ENCODE measurements at regions not wholly inside any gene's neighbourhood (a gene's known extent, or its start where the extent isn't known, plus 50 kb on each side); places are given as distances from the start of the nearest gene placed in this dataset.

GRCh38 chr5:57839437-57840079 lies 356.9 kb upstream of the ACTBL2 start:
- Histone ChIP-seq H3K4me1 (peaks cover 0 to 11% (median 6%) of the 10 kb centered on the region in 6 donors), H3K9me3 (peaks cover 0 to 4% (median 0%) of the 10 kb centered on the region in 8 donors), H3K27ac (no peak overlapping the region), H3K27me3 (replicated peaks in 1 of 7) (no peaks in the 10 kb centered on the region), H3K36me3 (no peaks in the 10 kb centered on the region), H3K4me3 (no peak overlapping the region)
- intact Hi-C loops (cut with DNase I; ENCODE audit: low total_unique reads) = no loop called here
- WGBS, 5 donors = 88 to 98% (median 95%) methylated on average over 1 of the region's 1 CpG
- TF ChIP-seq POLR2A (IDR thresholded peaks at IDR 0.05) = no peak
- no peak for DNase-seq

GRCh38 chr5:57839025-57839424 lies 356.4 kb upstream of the ACTBL2 start:
- no peak for TF ChIP-seq POLR2A (IDR thresholded peaks at IDR 0.05)
- no peak for TF ChIP-seq POLR2AphosphoS5 (IDR thresholded peaks at IDR 0.05)
- peaks cover 0 to 4% (median 0%) of the 10 kb centered on the region in 8 donors for H3K9me3 ChIP-seq
- intact Hi-C loops (cut with DNase I; ENCODE audit: low total_unique reads) = no loop called here
- H3K36me3 ChIP-seq = no peaks in the 10 kb centered on the region
- H3K4me1 ChIP-seq = peaks cover 0 to 11% (median 6%) of the 10 kb centered on the region in 6 donors
- H3K27ac ChIP-seq = no peak overlapping the region
- DNase-seq = no peak
- H3K27me3 ChIP-seq (replicated peaks in 1 of 7) = no peaks in the 10 kb centered on the region
- no peak overlapping the region for H3K4me3 ChIP-seq
- 74 to 88% (median 84%) methylated on average over 3 of the region's 3 CpGs for WGBS, 5 donors

DNA sequence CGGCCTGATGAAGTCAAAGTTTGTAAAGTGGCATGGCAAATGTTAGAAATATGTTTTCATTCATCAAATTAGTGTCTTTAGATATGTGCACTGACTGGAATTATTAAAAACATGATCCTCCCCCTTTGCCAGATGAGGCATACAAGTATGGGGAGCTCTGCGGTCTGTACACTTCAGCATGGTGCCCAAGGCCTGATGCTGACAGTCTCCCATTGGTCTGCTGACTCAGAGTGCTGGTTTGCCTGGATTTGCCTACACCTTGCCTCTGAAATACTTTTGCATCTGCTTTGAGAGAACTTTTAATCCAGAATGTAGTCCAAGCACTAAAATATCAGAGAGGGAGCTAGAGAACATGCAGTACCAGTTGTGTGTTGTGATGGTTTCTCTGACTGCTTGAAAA lies 354.3 kb upstream of the ACTBL2 start:
- TF ChIP-seq POLR2AphosphoS5 (IDR thresholded peaks at IDR 0.05) = no peak
- TF ChIP-seq, protein P1, sequence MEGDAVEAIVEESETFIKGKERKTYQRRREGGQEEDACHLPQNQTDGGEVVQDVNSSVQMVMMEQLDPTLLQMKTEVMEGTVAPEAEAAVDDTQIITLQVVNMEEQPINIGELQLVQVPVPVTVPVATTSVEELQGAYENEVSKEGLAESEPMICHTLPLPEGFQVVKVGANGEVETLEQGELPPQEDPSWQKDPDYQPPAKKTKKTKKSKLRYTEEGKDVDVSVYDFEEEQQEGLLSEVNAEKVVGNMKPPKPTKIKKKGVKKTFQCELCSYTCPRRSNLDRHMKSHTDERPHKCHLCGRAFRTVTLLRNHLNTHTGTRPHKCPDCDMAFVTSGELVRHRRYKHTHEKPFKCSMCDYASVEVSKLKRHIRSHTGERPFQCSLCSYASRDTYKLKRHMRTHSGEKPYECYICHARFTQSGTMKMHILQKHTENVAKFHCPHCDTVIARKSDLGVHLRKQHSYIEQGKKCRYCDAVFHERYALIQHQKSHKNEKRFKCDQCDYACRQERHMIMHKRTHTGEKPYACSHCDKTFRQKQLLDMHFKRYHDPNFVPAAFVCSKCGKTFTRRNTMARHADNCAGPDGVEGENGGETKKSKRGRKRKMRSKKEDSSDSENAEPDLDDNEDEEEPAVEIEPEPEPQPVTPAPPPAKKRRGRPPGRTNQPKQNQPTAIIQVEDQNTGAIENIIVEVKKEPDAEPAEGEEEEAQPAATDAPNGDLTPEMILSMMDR (IDR thresholded peaks at IDR 0.05 in 8 of 11, conservative IDR thresholded peaks at IDR 0.05 in 3 of 11) = no peak
- no peak for TF ChIP-seq POLR2A (IDR thresholded peaks at IDR 0.05)
- DNase-seq = no peak
- Histone ChIP-seq H3K36me3 (no peaks in the 10 kb centered on the region), H3K4me3 (no peak overlapping the region), H3K27ac (no peak overlapping the region), H3K9me3 (peaks cover 0 to 4% (median 0%) of the 10 kb centered on the region in 8 donors), H3K4me1 (peaks cover 0 to 6% (median 3%) of the 10 kb centered on the region in 6 donors), H3K27me3 (replicated peaks in 1 of 7) (no peaks in the 10 kb centered on the region)
- intact Hi-C loops (cut with DNase I; ENCODE audit: low total_unique reads) = no loop called here
- 75 to 96% (median 88%) methylated on average over 2 of the region's 2 CpGs for WGBS, 5 donors

DNA sequence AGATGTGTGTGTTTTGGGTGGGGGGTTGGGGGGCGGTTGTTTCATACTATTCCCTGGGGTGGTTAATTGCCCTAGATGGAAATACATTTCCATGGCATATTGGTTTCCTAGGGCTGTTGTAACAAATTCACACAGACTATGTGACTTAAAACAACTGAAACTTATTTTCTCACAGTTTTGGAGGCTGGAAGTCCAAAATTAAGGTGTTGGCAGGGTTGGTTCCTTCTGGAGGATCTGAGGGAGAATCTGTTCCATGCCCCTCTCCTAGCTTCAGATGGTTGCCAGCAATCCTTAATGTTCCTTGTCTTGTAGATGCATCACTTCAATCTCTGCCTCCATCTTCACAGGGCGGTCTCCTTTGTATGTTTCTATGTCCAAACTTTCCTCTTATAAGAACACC lies 353.7 kb upstream of the ACTBL2 start:
- Histone ChIP-seq H3K9me3 (peaks cover 0 to 4% (median 0%) of the 10 kb centered on the region in 8 donors), H3K36me3 (no peaks in the 10 kb centered on the region), H3K27ac (no peak overlapping the region), H3K4me1 (peaks cover 0 to under 1% (median 0%) of the 10 kb centered on the region in 6 donors), H3K4me3 (no peak overlapping the region), H3K27me3 (replicated peaks in 1 of 7) (no peaks in the 10 kb centered on the region)
- intact Hi-C loops (cut with DNase I; ENCODE audit: low total_unique reads) = no loop called here
- DNase-seq = no peak
- TF ChIP-seq, protein P1 (IDR thresholded peaks at IDR 0.05 in 8 of 11, conservative IDR thresholded peaks at IDR 0.05 in 3 of 11) = no peak
- no peak for TF ChIP-seq POLR2A (IDR thresholded peaks at IDR 0.05)
- TF ChIP-seq POLR2AphosphoS5 (IDR thresholded peaks at IDR 0.05) = no peak
- WGBS, 5 donors = 73 to 95% (median 92%) methylated on average over 2 of the region's 2 CpGs

DNA sequence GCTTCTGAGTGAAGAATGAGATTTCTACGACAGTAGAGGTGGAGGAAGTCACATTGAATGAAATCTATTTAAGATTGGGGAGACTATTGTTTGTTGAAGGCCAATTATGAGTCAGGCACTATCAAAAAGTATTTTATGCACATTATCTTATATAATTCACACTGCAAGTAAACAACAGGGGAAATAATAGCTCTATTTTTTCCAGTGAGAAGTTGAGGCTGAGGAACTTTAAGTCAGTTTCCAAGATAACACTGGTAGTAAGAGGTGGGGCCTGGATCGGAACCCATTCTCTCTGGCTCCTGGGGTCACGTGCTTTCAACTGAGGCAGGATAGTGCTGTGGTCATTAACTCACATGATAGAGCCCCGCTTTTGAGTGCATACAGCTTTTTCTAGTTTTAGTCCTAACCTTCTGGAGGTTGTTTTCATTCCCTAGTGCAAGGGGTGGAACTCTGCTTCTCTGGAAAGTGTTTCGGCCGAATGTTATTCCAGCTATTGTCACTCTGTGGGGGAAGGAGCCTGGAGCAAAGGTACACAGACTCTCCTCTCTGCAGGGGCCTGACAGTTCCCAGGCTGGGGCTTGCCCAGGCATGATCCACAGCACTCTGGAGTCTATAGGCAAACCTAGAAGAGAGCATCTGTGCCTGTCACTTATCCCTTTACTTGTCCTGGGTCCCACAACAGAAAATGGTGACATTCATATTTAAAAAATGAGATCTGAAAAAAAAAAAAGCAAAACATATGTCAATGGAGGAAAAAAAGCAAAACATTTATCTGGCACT lies 352.4 kb upstream of the ACTBL2 start:
- H3K27me3 ChIP-seq (replicated peaks in 1 of 7) = no peaks in the 10 kb centered on the region
- no peak overlapping the region for H3K27ac ChIP-seq
- 78 to 90% (median 80%) methylated on average over 6 of the region's 6 CpGs for WGBS, 5 donors
- TF ChIP-seq POLR2AphosphoS5 (IDR thresholded peaks at IDR 0.05) = no peak
- TF ChIP-seq POLR2A (IDR thresholded peaks at IDR 0.05) = no peak
- TF ChIP-seq, protein P1 (IDR thresholded peaks at IDR 0.05 in 8 of 11, conservative IDR thresholded peaks at IDR 0.05 in 3 of 11) = no peak
- peaks cover 0 to 4% (median 0%) of the 10 kb centered on the region in 8 donors for H3K9me3 ChIP-seq
- no peak overlapping the region for H3K4me3 ChIP-seq
- intact Hi-C loops (cut with DNase I; ENCODE audit: low total_unique reads) = no loop called here
- no peaks in the 10 kb centered on the region for H3K4me1 ChIP-seq
- no peaks in the 10 kb centered on the region for H3K36me3 ChIP-seq
- DNase-seq = no peak

All from spleen (tissue), 11 donors.